HG03039 (cell line): ENCODE measurements at regions not wholly inside any gene's neighbourhood (a gene's known extent, or its start where the extent isn't known, plus 50 kb on each side); places are given as distances from the start of the nearest gene placed in this dataset.
"Not testable (repeated sequence)": the region's sequence is repeated elsewhere in the genome, so short reads cannot be mapped to it uniquely, and the experiment has no call there.

ENCODE experiments used
- ATAC-seq: cut with Tn5 transposase; IDR thresholded peaks from one replicate; pipeline ENCODE4 v1.9.1; 2021; ENCODE audit warnings: mild to moderate bottlenecking, moderate library complexity; ENCODE audit not compliant: unreplicated experiment

- ATAC-seq: no peak
These were observed 111.6 kb upstream of the BMAL1 start for GRCh38 chr11:13166036-13166435.

- ATAC-seq: no peak
These were observed 109.3 kb upstream of the BMAL1 start for GRCh38 chr11:13168271-13168670.

- no peak for ATAC-seq
These were observed 107.9 kb upstream of the BMAL1 start for GRCh38 chr11:13169709-13170108.

- no peak for ATAC-seq
These were observed 103.5 kb upstream of the BMAL1 start for GRCh38 chr11:13174090-13174489.

DNA sequence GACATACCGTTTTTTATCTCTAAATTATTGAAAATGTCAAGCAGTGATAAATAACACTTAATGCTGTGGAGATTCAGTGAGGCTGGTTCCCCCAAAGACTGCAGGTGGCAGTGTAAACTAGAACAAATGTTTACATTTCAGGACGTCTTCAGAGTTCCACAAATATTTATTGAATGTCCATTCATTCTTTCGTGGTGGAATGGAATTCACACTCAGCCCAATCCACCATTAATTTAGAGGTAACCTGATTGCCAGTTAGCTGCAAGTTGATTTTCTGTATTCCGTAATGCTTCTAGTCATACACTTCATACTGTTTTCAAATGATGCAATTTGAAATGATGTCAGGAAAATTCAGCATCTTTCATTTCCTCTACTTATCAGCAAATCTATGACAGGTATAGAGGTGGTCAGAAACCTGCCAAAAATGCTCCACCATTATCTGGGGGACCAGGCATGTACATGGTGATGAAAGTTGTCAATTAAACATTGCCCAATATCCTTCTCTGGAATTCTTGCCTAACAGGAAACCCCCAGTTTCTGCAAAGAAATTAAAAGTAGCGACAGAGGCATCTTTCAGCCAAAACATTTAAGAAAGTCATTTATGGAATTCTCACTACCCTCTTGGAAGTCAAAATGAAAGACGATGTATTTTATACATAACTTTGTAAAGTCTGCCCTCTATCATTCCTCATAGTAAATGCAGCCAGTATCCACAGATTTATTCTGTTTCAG lies 94.3 kb upstream of the BMAL1 start:
- no peak for ATAC-seq

DNA sequence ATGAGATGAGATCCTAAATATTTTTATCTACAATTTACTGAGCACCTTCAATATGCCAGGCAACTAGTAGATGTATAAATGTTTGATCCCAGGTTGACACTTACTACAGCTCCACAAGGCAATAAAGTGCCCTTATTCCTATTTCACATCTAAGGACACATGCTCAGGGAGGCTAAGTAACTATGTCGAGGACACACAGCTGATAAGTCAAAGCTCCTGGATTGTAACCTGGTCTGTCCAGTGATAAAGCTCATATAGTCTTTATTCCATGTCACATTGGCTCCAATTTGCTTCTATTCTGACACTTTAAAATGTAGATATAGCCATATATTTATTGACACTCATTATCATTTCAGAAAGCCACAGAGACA lies 93.8 kb upstream of the BMAL1 start:
- ATAC-seq: no peak

DNA sequence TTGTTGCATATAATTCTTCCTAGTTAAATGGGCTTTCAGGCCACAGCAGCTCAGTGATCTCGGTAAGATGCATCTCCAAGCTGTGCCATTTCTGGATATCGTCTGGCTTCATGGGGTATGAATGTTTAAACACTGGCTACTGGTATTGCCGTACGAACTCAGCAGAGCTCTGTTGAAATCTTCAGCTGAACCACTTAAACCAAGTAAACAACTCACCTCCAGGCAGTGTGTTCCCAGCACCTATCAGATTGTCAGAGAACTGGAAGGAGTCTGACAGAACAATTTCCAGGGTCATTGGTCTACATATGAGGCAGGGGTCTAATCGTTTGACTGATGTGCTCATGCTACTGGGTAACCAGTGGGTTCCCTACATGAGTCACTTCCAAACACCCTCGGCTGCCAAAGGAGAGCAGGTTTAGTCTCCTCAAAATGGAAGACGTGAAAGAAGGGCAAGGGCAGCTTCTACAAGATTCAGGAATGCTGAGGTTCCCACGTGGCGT lies 93.2 kb upstream of the BMAL1 start:
- ATAC-seq: no peak

- no peak for ATAC-seq
These were observed 89.4 kb upstream of the BMAL1 start for GRCh38 chr11:13188179-13188578.

DNA sequence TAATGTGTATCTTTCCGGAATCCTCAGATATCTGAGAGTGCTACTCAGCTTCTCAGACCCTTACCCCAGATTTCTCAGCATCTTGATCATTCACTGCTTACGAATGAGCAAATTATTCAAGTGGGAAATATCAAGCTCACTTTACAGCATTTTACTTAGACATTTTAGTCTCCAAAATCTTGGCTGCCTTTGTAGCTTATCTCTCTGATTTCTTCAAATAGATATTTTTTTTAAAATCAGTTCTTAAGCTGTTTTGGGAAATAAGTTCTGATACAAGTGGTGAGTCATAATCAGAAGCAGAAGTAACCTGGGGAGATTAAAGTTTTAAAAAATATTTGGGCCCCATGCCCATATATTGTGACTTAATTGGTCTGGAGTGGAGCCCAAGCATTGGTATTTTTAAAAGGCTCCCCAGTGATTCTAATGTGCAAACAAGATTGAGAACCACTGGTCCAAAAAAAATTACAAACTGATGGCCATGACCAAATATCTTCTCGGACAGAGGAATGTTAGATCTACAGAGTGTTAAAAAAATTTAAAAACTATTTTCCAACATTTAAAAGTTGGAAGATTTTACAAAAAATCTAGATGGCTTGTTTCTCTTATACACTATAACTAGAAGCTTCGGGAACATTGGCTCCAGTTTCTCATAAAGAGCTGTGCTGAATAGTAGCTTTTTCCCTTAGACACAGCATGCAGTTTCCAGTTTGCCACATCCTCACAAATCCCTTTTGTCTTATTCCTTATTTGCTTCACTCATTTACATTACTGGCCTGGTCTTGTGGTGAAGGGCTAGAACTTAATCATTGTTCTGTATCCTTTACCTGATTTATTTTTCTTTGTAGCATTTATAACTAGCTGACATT lies 87.8 kb upstream of the BMAL1 start:
- ATAC-seq: no peak

DNA sequence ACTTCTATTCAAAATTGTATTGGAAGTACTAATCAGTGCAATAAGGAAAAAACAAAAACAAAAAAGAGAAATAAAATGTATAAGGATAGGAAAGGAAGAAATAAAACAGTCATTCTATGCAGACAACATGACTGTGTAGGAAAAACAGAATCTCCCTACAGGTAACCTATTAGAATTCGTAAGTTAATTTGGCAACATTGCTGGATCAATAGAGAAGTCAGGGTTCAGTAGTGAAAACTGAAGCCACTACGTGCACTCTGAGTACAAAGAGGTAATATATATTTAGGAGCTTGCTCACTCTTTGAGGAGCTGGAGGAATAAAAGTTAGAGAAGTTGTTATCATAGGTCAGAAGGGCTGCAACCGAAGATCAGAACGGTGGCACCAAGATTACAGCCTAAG lies 84.0 kb upstream of the BMAL1 start:
- no peak for ATAC-seq

DNA sequence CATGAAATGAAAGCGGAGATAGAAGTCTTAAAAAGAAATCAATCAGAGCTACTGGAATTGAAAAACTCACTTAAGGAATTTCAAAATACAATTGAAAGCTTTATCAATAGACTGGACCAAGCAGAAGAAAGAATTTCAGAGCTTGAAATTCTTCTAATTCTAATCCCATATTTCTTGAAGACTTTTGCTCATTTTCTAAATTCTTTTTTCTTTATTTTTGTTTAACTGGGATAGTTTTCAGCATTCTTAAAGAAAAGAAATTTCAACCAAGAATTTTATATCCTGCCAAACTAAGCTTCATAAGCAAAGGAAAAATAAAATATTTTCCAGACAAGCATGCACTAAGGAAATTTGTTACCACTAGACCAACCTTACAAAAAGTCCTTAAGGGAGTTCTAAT lies 80.2 kb upstream of the BMAL1 start:
- ATAC-seq: not testable (repeated sequence)

DNA sequence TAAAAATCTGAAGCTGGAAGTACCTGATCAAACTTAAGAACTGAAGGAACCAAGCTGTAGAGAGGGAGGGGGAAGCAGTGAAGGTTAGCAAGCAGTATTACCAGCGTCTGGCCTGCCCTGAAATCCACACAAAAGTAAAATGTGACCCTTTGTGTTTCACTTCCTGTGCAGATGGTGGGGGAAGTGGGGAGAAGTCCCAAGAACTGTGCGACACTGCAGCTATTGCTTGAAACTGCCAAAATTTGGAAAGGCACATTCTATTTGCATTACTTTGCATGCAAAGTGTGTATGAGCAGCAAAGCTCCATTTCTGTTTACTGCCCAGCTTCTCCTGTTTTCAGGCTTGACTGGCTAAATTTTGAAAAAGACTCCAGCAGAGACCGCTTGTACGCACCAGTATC lies 72.1 kb upstream of the BMAL1 start:
- peak; percentile 57 for ATAC-seq

DNA sequence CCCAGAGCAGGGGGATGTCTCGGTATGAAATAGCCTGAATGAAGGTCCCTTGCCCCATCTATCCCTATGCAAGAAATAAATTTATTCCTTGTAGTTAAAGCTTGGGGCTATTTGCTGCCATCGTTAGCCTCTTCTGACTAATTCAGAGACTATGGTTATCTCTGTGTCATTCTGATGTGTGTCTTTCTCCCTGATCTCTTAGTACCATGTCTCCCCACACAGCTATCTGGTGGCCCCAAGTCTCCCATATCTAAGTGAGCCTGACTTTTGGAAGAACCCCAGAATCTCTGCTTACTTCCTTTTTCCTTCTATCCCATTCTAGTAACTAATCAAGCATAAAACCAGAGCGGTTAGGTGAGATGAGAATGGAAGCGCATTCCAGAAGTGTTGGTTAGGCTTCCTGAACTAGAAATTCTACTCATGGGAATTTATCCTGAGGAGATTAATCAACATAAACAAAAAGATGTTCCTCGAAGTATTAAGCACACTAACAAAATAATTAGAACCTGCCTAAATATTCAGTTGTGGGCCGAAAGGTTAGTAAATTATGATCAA lies 71.4 kb upstream of the BMAL1 start:
- ATAC-seq: no peak

DNA sequence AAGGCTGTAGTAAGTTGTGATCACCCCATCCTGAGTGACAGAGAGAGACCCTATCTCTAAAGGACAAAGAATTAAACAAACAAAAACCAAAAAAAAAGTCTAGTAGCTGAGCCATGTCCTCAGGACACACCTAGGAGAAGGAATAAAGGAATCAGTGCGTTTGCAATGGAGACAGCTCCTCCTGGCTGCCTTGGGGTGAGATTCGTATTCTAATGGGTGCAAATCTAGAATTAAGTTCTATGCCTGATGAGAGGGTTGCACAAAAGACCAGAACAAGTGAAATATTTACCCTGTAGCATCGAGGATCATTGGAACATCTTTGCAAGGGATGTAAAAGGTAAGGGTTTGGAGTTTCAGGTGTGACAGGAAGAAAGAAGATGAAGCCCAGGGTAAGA lies 70.3 kb upstream of the BMAL1 start:
- no peak for ATAC-seq

- ATAC-seq: no peak
These were observed 69.7 kb upstream of the BMAL1 start for GRCh38 chr11:13207665-13208594.

DNA sequence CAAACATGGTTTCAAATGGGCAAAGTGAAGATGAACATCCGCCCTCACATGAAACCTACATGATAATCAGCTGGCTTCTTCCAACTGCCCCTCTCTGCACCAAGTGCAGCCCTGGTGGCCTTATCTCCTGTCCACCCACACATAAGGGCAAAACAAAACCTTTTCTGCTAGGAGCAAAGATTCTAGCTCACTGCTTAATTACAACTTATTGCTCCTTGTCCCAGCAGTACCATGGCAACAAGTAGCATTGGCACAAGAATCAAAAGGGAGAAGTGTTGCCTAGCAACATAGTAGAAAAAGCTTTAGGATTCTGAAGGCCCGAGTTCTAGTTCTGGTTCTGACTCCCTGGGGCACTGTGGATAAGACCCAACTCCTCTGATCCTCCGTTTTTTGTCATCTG lies 68.7 kb upstream of the BMAL1 start:
- no peak for ATAC-seq

- ATAC-seq: no peak
These were observed 68.2 kb upstream of the BMAL1 start for GRCh38 chr11:13209379-13209778.

- ATAC-seq: no peak
These were observed 67.2 kb upstream of the BMAL1 start for GRCh38 chr11:13210424-13210823.

DNA sequence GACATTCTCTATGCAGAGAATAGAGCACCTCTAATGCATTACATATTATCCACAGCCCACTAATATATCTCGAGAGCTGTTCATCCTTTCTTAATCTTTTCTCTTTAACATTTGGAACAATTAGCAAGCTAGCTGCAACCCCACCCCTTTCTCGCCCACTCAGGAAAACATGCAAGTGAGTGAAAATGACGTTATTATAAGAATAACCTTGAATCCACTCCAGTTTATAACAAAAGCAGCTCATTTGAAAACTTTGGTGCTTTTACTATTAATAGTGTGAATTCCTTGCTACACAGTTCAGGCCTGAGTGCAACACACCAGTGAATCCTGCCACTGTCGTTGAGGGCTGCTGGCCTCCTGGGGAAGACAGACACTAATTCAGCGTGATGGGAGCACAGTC lies 63.3 kb upstream of the BMAL1 start:
- ATAC-seq: no peak

DNA sequence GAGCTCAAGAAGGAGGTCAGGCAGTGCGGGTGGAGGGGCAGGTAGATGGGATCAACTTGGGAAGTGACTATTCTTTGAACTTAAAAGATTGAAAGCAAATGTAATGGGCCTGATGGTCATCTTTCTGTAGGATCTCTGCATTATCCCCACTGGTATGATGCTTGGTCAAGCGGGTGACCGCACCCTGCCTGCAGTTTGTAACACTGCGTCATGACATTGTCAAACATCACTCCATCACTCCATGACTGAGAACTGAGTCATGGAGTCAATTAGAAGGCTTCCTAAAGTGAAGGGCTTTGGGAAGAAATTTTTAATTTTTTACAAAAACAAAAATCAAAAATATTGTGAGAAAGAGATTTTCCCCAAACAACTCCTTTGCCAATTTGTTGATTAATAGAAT lies 62.4 kb upstream of the BMAL1 start:
- ATAC-seq: no peak
